GM12878 (cell line): ENCODE measurements at regions not wholly inside any gene's neighbourhood (a gene's known extent, or its start where the extent isn't known, plus 50 kb on each side); places are given as distances from the start of the nearest gene placed in this dataset.

Source experiments
- ATAC-seq: fragments of 200-7000 bp; cut with Tn5 transposase; 3 replicates; pipeline ENCODE4 v1.9.1; 2020; ENCODE audit warnings: mild to moderate bottlenecking, moderate library complexity
- BruUV-seq: library from RNA; stranded (reverse); fragments of 400-500 nt; replicated peaks from 2 replicates; lab custom pipeline; 2021; lab: Mats Ljungman, UMichigan
- CTCF ChIA-PET: fragments of 300-600 bp; sonication (Branson Sonifier 250); formaldehyde crosslinking; extraction: SDS; loops from one replicate; lab custom pipeline; 2021; ENCODE audit warnings: inconsistent platforms; lab: Yijun Ruan, JAX
- POLR2A ChIA-PET: fragments of 350-600 bp; formaldehyde crosslinking; extraction: SDS; loops from one replicate; lab custom pipeline; 2021; ENCODE audit warnings: inconsistent platforms; lab: Charles Lee
- RAD21 ChIA-PET: fragments of 300-600 bp; sonication (Branson Sonifier 250); formaldehyde crosslinking; loops from one replicate; lab custom pipeline; 2023; ENCODE audit warnings: antibody characterized with exemption; ENCODE audit not compliant: unreplicated experiment; lab: Charles Lee
- SMC1A ChIA-PET: fragments of 300-600 bp; sonication (Branson Sonifier 250); formaldehyde crosslinking; loops from one replicate; lab custom pipeline; 2023; ENCODE audit not compliant: unreplicated experiment, uncharacterized antibody; lab: Charles Lee
- DNase-seq: peaks from one replicate; pipeline ENCODE4 v3.0.0-alpha.2; 2011; ENCODE audit warnings: low read depth, low spot score
- FAIRE-seq: peaks from 3 replicates; lab custom pipeline; 2011; peaks lifted over from hg19 to GRCh38; lab: Jason Lieb, UNC
- H2AFZ ChIP-seq: 2 replicates; pipeline ENCODE4 v1.6.0; 2011; ENCODE audit warnings: low read depth, low read length, control low read depth; ENCODE audit not compliant: control insufficient read depth
- H3K27ac ChIP-seq: 2 replicates; pipeline ENCODE4 v1.5.1; 2011; ENCODE audit warnings: control low read depth; ENCODE audit not compliant: control insufficient read depth, insufficient read depth
- H3K27me3 ChIP-seq, 2 experiments: replicated peaks in 1 of 2; 2 replicates each; pipeline versions ENCODE4 v1.6.0 to v1.6.1; 2011; ENCODE audit warnings: low read length in 1 of 2; ENCODE audit not compliant: control insufficient read depth in 2 of 2, insufficient read depth in 2 of 2
- H3K36me3 ChIP-seq, 2 experiments: 2 replicates each; pipeline ENCODE4 v1.5.1; 2011; ENCODE audit warnings: low read length in 1 of 2; ENCODE audit not compliant: control insufficient read depth in 2 of 2, insufficient read depth in 2 of 2
- H3K4me1 ChIP-seq: 2 replicates; pipeline ENCODE4 v1.6.1; 2011; ENCODE audit warnings: mild to moderate bottlenecking, low read length, moderate library complexity, mixed read lengths; ENCODE audit not compliant: control insufficient read depth, insufficient read depth
- H3K4me2 ChIP-seq: 2 replicates; pipeline ENCODE4 v1.6.0; 2011; ENCODE audit warnings: control low read depth; ENCODE audit not compliant: control insufficient read depth, insufficient read depth
- H3K4me3 ChIP-seq: fragments of 200-600 bp; sonication (generic); 2 replicates; pipeline ENCODE4 v1.5.1; 2016
- H3K79me2 ChIP-seq: 2 replicates; pipeline ENCODE4 v1.6.0; 2011; ENCODE audit warnings: low read length; ENCODE audit not compliant: control insufficient read depth, insufficient read depth
- H3K9ac ChIP-seq: 2 replicates; pipeline ENCODE4 v1.8.0; 2011; ENCODE audit warnings: low read length, control low read depth, mixed read lengths; ENCODE audit not compliant: control insufficient read depth, insufficient read depth
- H3K9me3 ChIP-seq: replicated peaks from 3 replicates; pipeline ENCODE4 v1.5.1; 2011; ENCODE audit warnings: mild to moderate bottlenecking, low read length; ENCODE audit not compliant: control insufficient read depth, insufficient read depth
- H4K20me1 ChIP-seq: 2 replicates; pipeline ENCODE4 v1.6.0; 2011; ENCODE audit not compliant: control insufficient read depth, insufficient read depth
- ATF2 ChIP-seq: IDR thresholded peaks from 2 replicates; pipeline ENCODE4 v1.6.1; 2012; ENCODE audit warnings: low read length, inconsistent platforms
- ATF7 ChIP-seq: fragments of 450-650 bp; IDR thresholded peaks from 2 replicates; pipeline ENCODE4 v1.6.1; 2016; ENCODE audit warnings: low read depth, mild to moderate bottlenecking
- BRCA1 ChIP-seq: IDR thresholded peaks from 2 replicates; pipeline ENCODE4 v1.6.1; 2011; ENCODE audit warnings: low read depth, low read length, improper control_type of control experiment
- JUNB ChIP-seq: IDR thresholded peaks from 2 replicates; pipeline ENCODE4 v1.6.1; 2016; ENCODE audit warnings: antibody characterized with exemption, mild to moderate bottlenecking
- MTA2 ChIP-seq: fragments of 450-650 bp; IDR thresholded peaks from 2 replicates; pipeline ENCODE4 v1.6.1; 2016; ENCODE audit warnings: low read depth, mild to moderate bottlenecking, moderate library complexity
- NFIC ChIP-seq: IDR thresholded peaks from 2 replicates; pipeline ENCODE4 v1.6.1; 2012; ENCODE audit warnings: low read depth, mild to moderate bottlenecking, inconsistent platforms, low read length, moderate library complexity
- NFYB ChIP-seq: IDR thresholded peaks from 2 replicates; pipeline ENCODE4 v1.6.1; 2011; ENCODE audit warnings: low read depth, mild to moderate bottlenecking, low read length, improper control_type of control experiment, moderate library complexity; ENCODE audit not compliant: insufficient read depth
- RUNX3 ChIP-seq: IDR thresholded peaks from 2 replicates; pipeline ENCODE4 v1.6.1; 2012; ENCODE audit warnings: low read length, inconsistent platforms
- in situ Hi-C: fragments of 300-500 bp; cut with MboI; formaldehyde crosslinking; loops from 9 replicates; pipeline ENCODE4 v1.14.3; 2018; ENCODE audit warnings: mixed read lengths
- intact Hi-C: fragments of 100-400 bp; cut with micrococcal nuclease; formaldehyde crosslinking; loops from one replicate; pipeline ENCODE4 v1.14.2; 2022; ENCODE audit not compliant: unreplicated experiment

GRCh38 chr3:72418244-72418643, 430.0 kb downstream of the SHQ1 start:
- ChIA-PET CTCF (no interaction called here), POLR2A (no interaction called here), RAD21 (no interaction called here), SMC1A (no interaction called here)
- no peaks in the 10 kb centered on the region for H3K27me3 ChIP-seq
- in situ Hi-C loops = no loop called here
- TF ChIP-seq BRCA1 (no peak), NFYB (no peak), RUNX3 (0 out of 2 replicates have a peak, but pooled peaks have one; percentile 43), MTA2 (peak; percentile 65; the same call in 1 of the 2 replicates), NFIC (peak; percentile 64), JUNB (peak; percentile 86), ATF2 (peak; percentile 55), ATF7 (peak; percentile 47; the same call in 1 of the 2 replicates)
- H3K79me2 ChIP-seq = peaks cover 52% of the 10 kb centered on the region
- H3K4me1 ChIP-seq = no peaks in the 10 kb centered on the region
- no peak overlapping the region for H3K4me2 ChIP-seq
- intact Hi-C loops = no loop called here
- H3K36me3 ChIP-seq = no peaks in the 10 kb centered on the region
- H4K20me1 ChIP-seq = no peaks in the 10 kb centered on the region
- no peak overlapping the region for H3K9ac ChIP-seq
- BruUV-seq = no TSS peak
- DNase-seq (no peak), ATAC-seq (peak; percentile 51), FAIRE-seq (no peak)
- H2AFZ ChIP-seq = no peak overlapping the region
- H3K9me3 ChIP-seq = peaks cover 3% of the 10 kb centered on the region; the same call in 2 of the 3 replicates
- no peak overlapping the region for H3K4me3 ChIP-seq
- H3K27ac ChIP-seq = no peak overlapping the region
